AG04449 (cell line): ENCODE measurements at regions not wholly inside any gene's neighbourhood (a gene's known extent, or its start where the extent isn't known, plus 50 kb on each side); places are given as distances from the start of the nearest gene placed in this dataset.
"Not testable (repeated sequence)": the region's sequence is repeated elsewhere in the genome, so short reads cannot be mapped to it uniquely, and the experiment has no call there.

ENCODE experiments used
- CTCF ChIA-PET: fragments of 350-600 bp; formaldehyde crosslinking; extraction: SDS; loops from one replicate; lab custom pipeline; 2021; ENCODE audit warnings: antibody characterized with exemption; lab: Yijun Ruan, JAX
- POLR2A ChIA-PET: fragments of 400-600, 350-600 bp; formaldehyde crosslinking; extraction: SDS; loops from one replicate; lab custom pipeline; 2020; ENCODE audit warnings: antibody characterized with exemption, inconsistent platforms; lab: Yijun Ruan, JAX
- DNase-seq: peaks from one replicate; pipeline ENCODE4 v3.0.0-alpha.2; 2010; ENCODE audit warnings: low read depth, low spot score
- H3K4me3 ChIP-seq: 2 replicates; pipeline ENCODE4 v1.5.1; 2011; ENCODE audit warnings: low read depth, mild to moderate bottlenecking, control low read depth, low read length
- TF ChIP-seq, protein P1 (sequence below): IDR thresholded peaks from one replicate; pipeline ENCODE4 v1.5.1; 2011; ENCODE audit warnings: mild to moderate bottlenecking, moderate library complexity, low read length, control low read depth, inconsistent platforms; ENCODE audit not compliant: insufficient read depth; ENCODE audit errors: missing control alignments

DNA sequence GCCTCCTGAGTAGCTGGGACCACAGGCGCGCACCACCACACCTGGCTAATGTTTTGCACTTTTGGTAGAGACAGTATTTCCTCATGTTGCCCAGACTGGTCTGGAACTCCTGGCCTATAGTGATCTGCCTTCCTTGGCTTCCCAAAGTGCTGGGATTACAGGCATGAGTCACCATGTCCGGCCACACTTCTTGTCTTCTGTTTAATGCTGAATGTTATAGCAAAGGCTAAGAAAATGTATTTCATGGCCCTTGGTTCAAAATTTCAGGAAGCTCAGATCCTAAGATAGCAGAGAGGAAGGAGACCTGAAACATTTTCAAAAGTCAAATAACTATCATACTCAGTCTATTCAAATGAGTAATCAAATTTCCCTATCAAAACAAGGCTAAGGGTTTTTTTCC, 229.6 kb downstream of the BAMBI start:
- ChIA-PET CTCF (no interaction called here), POLR2A (no interaction called here)
- no peak overlapping the region for H3K4me3 ChIP-seq
- TF ChIP-seq, protein P1, sequence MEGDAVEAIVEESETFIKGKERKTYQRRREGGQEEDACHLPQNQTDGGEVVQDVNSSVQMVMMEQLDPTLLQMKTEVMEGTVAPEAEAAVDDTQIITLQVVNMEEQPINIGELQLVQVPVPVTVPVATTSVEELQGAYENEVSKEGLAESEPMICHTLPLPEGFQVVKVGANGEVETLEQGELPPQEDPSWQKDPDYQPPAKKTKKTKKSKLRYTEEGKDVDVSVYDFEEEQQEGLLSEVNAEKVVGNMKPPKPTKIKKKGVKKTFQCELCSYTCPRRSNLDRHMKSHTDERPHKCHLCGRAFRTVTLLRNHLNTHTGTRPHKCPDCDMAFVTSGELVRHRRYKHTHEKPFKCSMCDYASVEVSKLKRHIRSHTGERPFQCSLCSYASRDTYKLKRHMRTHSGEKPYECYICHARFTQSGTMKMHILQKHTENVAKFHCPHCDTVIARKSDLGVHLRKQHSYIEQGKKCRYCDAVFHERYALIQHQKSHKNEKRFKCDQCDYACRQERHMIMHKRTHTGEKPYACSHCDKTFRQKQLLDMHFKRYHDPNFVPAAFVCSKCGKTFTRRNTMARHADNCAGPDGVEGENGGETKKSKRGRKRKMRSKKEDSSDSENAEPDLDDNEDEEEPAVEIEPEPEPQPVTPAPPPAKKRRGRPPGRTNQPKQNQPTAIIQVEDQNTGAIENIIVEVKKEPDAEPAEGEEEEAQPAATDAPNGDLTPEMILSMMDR: no peak
- no peak for DNase-seq

DNA sequence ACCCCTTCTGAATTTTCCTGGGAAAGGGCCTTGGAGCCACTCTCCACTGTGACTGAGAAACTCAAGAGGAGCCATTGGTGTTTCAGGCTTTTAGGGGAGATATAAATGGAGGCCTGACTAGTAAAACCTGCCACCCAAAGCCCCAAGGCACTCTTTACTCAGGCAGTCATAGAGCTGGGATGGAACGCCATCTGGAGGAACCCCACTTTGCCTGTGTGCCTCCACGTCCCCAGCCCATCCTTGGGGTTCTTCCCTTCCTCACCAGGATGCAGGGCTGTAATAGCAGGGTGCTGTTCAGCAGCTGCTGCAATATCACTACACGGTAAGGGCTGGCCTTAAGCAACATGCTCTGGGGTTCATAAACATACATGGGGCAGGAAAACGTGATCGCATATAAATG, 232.6 kb downstream of the BAMBI start:
- TF ChIP-seq, protein P1: no peak
- CTCF ChIA-PET: no interaction called here
- no peak overlapping the region for H3K4me3 ChIP-seq
- no peak for DNase-seq
- POLR2A ChIA-PET: no interaction called here

DNA sequence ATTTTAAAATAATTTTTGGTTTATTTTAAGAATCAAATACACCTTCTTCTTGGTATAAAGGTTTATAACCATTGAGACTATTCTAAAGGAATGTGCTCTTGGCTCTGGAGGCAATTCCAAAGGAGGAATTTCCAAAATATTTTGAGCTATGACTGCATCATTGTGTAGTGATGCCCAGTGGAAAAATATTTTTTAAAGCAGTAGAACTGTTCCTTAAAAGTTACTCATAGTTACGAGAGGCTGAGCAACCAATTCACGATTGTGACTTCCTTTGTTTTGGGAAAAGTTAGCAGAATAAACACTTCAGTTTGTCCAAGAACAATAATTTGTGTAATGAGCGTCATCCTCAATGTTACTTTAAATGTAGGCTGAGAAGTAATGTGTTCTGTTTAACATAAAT, 233.6 kb downstream of the BAMBI start:
- DNase-seq: peak; percentile 33
- ChIA-PET POLR2A (interaction anchor here (0.6 to 1.1 kb wide), 2 partner anchors 36 to 206 kb away, joined by 3 read pairs; no protein-coding TSS in a partner anchor), CTCF (interaction anchor here (1.6 kb wide), 1 partner anchor 9 kb away, joined by 3 read pairs; no protein-coding TSS in a partner anchor)
- no peak overlapping the region for H3K4me3 ChIP-seq
- TF ChIP-seq, protein P1: no peak

DNA sequence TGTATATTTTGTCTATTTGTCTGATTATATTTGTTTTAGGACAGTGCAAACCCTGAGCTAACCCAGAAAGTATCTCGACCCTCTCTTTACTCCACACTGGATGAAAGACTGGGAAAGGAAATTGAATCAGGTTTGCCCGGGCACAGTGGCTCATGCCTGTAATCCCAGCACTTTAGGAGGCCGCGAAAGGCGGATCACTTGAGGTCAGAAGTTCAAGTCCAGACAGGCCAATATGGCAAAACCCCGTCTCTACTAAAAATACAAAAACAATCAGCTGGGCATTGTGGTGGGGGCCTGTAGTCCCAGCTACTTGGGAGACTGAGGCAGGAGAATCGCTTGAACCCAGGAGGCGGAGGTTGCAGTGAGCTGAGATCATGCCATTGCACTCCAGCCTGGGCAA, 234.2 kb downstream of the BAMBI start:
- H3K4me3 ChIP-seq, DNase-seq: not testable (repeated sequence)
- CTCF ChIA-PET: interaction anchor here (1.6 kb wide), 1 partner anchor 8 kb away, joined by 3 read pairs; no protein-coding TSS in a partner anchor
- POLR2A ChIA-PET: interaction anchor here (0.6 to 1.1 kb wide), 2 partner anchors 35 to 206 kb away, joined by 3 read pairs; no protein-coding TSS in a partner anchor

DNA sequence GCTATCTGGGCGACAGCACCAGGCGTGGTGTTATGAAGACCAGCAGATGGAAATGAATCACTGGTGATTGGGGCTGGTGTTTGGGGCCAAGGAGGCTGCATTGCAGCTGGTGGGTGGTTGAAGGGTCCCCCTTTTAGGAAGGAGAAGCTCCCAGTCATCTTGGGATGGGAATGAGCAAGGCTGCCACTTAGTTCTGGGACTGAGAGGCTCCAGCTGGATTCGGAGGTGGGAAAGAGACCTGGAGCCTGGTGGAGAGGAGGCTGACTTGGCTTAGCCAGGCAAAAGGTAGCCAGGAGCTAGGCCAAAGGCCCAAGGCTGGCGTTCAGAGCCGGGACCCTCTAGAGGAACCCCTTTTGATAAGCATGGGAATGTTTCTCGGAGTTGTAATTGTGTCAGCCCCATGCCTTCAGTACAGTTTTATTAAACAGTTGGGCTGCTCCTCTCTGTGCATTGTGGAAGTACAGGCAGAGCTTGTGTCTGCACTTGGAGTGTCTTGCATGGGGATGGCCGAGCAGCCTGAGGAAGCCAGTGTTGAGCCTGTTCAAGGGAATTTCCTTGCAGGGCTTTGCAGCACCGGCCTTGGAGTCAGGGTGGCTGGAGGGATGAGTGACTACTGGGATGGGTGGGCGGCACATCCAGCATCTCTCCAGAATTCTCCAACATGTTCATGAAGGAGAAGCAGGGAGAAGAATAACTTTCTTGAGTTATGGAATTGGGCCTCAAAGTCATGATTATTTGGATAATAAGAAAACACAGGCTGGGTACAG, 234.9 kb downstream of the BAMBI start:
- no peak overlapping the region for H3K4me3 ChIP-seq
- ChIA-PET POLR2A (interaction anchor here (1.1 kb wide), 1 partner anchor 34 kb away, joined by 3 read pairs; no protein-coding TSS in a partner anchor), CTCF (interaction anchor here (1.6 kb wide), 1 partner anchor 8 kb away, joined by 3 read pairs; no protein-coding TSS in a partner anchor)
- DNase-seq: no peak
- TF ChIP-seq, protein P1: no peak

DNA sequence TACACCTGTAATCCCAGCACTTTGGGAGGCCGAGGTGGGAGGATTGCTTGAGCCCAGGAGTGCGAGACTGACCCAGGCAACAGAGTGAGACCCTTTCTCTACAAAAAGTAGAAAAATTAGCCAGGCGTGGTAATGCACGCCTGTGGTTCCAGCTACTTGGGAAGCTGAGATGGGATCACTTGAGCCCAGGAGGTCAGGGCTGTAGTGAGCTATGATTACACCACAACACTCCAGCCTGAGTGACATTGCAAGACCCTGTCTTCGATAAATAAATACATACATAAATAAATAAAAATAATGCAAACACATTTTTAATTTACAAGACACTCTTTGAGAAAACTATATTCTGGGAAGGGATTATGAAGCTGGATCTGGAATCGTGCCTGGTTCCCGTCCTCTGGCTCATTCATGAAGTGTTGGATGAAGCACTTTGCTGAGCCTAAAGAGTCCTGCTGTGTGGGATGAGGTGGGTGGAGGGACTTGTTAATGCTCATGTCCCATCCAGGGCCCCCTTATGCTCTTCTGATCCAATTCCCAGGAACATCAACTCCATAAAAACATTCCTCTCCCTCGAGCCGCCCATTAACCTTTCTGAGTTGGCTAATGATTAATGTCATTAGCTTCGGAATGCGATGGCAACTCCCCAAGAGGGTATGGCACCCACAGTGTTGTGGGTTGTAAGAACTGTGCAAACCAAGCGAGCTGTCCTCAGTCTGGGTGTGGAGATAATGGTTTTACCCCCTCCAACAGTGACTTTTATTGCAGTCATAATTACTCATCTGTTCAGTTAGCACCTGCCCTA, 236.3 kb downstream of the BAMBI start:
- ChIA-PET POLR2A (no interaction called here), CTCF (no interaction called here)
- no peak overlapping the region for H3K4me3 ChIP-seq
- DNase-seq: no peak
- TF ChIP-seq, protein P1: no peak
